ENCODE measurements at regions not wholly inside any gene's neighbourhood (a gene's known extent, or its start where the extent isn't known, plus 50 kb on each side); places are given as distances from the start of the nearest gene placed in this dataset.
A peak's percentile ranks its signal among the peaks of the same experiment; 100 is the strongest.

DNA sequence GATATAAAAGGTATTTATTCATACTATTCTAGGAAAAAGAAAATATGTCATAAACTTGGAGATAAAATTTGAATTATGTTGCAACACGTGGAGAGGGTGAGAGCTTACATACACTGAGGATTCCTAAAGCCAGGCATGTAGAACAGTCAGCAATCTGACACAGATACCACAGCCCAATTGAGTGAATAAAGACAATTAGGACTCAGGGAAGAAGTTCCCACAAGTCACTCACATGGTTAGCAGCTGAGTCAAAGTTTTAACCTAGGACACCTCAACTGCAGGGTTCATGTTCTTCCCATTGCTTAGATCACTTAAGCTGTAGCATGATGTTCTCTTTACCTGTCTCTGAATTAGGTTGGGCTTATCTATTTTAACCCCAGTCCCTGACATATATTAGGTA, 189.5 kb downstream of the CMPK2 start:
- Histone ChIP-seq H3K4me1 (ENCODE audit: control insufficient read depth in 3 of 3, insufficient read depth in 3 of 3, low read length in 3 of 3) (peaks cover 0 to 2% (median 0%) of the 10 kb centered on the region in 3 donors), H3K4me3 (ENCODE audit: low read length in 3 of 3) (no peak overlapping the region), H3K9ac (ENCODE audit: low read depth in 1 of 3, low read length in 3 of 3) (no peak overlapping the region), H3K36me3 (ENCODE audit: control insufficient read depth in 3 of 3, insufficient read depth in 3 of 3, low read length in 3 of 3) (no peaks in the 10 kb centered on the region), H3K27ac (ENCODE audit: low read depth, low read length) (no peak overlapping the region), H3K9me3 (ENCODE audit: control insufficient read depth in 3 of 3, low read length in 3 of 3) (no peaks in the 10 kb centered on the region), H3K27me3 (ENCODE audit: control insufficient read depth in 3 of 3, insufficient read depth in 3 of 3, low read length in 3 of 3) (no peaks in the 10 kb centered on the region)

DNA sequence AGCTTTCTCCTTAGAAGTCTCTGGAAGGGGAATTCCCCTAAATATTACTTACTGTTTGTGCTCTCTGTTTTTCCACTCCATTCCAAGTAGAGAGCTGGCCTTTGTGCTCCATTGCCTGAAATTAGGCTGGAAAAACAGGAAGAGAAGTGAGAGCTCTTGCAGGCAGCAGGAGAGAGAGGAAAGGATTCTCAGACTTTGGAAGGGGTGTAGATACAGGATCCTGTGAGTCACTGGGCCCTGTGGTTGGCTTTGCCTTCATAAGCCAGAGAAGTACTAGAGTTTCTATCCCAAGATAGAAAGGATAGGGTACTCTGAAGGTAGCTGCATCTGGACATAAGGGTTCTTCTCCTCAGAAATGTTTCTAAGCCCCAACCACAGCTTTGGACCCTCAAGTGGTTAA, 188.9 kb downstream of the CMPK2 start:
- H3K27me3 ChIP-seq (ENCODE audit: control insufficient read depth in 3 of 3, insufficient read depth in 3 of 3, low read length in 3 of 3) = no peaks in the 10 kb centered on the region
- no peak overlapping the region for H3K4me3 ChIP-seq (ENCODE audit: low read length in 3 of 3)
- no peak overlapping the region for H3K27ac ChIP-seq (ENCODE audit: low read depth, low read length)
- H3K4me1 ChIP-seq (ENCODE audit: control insufficient read depth in 3 of 3, insufficient read depth in 3 of 3, low read length in 3 of 3) = peaks cover 0 to 2% (median 0%) of the 10 kb centered on the region in 3 donors
- no peaks in the 10 kb centered on the region for H3K9me3 ChIP-seq (ENCODE audit: control insufficient read depth in 3 of 3, low read length in 3 of 3)
- no peaks in the 10 kb centered on the region for H3K36me3 ChIP-seq (ENCODE audit: control insufficient read depth in 3 of 3, insufficient read depth in 3 of 3, low read length in 3 of 3)
- H3K9ac ChIP-seq (ENCODE audit: low read depth in 1 of 3, low read length in 3 of 3) = no peak overlapping the region

DNA sequence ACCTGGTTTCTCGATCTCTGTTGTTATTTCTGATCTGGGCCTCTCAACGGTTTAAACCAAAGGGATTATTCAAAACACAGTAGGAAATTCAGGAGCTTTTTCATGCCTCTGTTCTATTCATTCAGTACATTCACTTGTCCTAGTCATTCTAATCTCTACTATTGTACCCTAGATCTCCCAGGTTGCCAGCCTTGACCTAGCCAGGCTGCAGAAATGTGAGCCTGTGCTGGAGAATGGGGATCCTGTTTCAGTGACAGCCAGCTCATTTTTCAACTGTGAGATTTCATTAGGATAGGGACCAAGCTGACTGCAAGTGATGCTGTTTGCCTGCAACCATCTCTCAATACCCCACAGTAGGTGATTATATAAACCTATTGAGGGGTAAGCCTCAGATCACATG, 186.2 kb downstream of the CMPK2 start:
- H3K9me3 ChIP-seq (ENCODE audit: control insufficient read depth in 3 of 3, low read length in 3 of 3) = no peaks in the 10 kb centered on the region
- no peak overlapping the region for H3K4me3 ChIP-seq (ENCODE audit: low read length in 3 of 3)
- H3K36me3 ChIP-seq (ENCODE audit: control insufficient read depth in 3 of 3, insufficient read depth in 3 of 3, low read length in 3 of 3) = no peaks in the 10 kb centered on the region
- no peaks in the 10 kb centered on the region for H3K27me3 ChIP-seq (ENCODE audit: control insufficient read depth in 3 of 3, insufficient read depth in 3 of 3, low read length in 3 of 3)
- H3K27ac ChIP-seq (ENCODE audit: low read depth, low read length) = no peak overlapping the region
- no peak overlapping the region for H3K9ac ChIP-seq (ENCODE audit: low read depth in 1 of 3, low read length in 3 of 3)
- peaks cover 0 to 2% (median 0%) of the 10 kb centered on the region in 3 donors for H3K4me1 ChIP-seq (ENCODE audit: control insufficient read depth in 3 of 3, insufficient read depth in 3 of 3, low read length in 3 of 3)

DNA sequence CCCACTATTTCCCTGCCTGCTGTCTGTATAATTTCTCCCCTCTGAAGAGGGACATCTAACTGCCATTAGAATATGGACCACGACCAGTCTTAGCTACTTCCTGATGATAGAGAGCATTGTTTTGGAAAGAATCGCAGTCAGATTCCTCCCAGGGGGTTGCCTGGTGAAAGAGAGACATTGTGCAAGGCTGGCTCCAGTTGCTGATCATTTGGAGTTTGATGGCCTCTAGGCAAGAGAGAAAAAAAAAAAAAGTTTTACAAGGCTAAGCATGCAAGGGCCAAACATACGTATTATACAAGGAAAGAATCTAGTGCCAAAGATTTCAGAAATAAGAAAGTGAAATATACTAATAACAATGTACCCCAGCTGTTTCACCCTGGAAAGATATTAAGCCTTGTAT, 182.2 kb downstream of the CMPK2 start:
- Histone ChIP-seq H3K4me3 (ENCODE audit: low read length in 3 of 3) (no peak overlapping the region), H3K4me1 (ENCODE audit: control insufficient read depth in 3 of 3, insufficient read depth in 3 of 3, low read length in 3 of 3) (peaks cover 0 to 2% (median 0%) of the 10 kb centered on the region in 3 donors), H3K36me3 (ENCODE audit: control insufficient read depth in 3 of 3, insufficient read depth in 3 of 3, low read length in 3 of 3) (no peaks in the 10 kb centered on the region), H3K9me3 (ENCODE audit: control insufficient read depth in 3 of 3, low read length in 3 of 3) (no peaks in the 10 kb centered on the region), H3K9ac (ENCODE audit: low read depth in 1 of 3, low read length in 3 of 3) (no peak overlapping the region), H3K27ac (ENCODE audit: low read depth, low read length) (no peak overlapping the region), H3K27me3 (ENCODE audit: control insufficient read depth in 3 of 3, insufficient read depth in 3 of 3, low read length in 3 of 3) (no peaks in the 10 kb centered on the region)

DNA sequence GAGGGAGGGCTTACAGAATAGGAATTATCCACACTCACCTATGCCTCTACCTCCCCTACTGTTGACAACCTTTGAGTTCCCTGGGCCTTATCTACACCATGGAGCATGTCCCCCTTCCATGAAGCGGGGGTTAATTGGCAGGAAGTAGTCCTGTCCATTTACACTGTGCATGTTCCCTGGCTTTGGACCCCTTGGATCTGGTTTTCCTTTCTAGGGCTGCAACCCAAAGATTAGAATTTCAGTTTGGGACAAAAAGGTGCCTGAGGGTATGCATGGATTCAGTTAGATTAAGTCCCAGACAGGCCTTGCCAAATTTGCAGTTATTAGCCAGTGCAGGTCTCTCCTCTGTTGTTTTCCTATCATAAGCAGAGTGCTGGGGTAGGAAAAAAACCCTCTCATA, 180.3 kb downstream of the CMPK2 start:
- Histone ChIP-seq H3K27me3 (ENCODE audit: control insufficient read depth in 3 of 3, insufficient read depth in 3 of 3, low read length in 3 of 3) (no peaks in the 10 kb centered on the region), H3K27ac (ENCODE audit: low read depth, low read length) (no peak overlapping the region), H3K4me1 (ENCODE audit: control insufficient read depth in 3 of 3, insufficient read depth in 3 of 3, low read length in 3 of 3) (no peaks in the 10 kb centered on the region), H3K4me3 (ENCODE audit: low read length in 3 of 3) (no peak overlapping the region), H3K9me3 (ENCODE audit: control insufficient read depth in 3 of 3, low read length in 3 of 3) (no peaks in the 10 kb centered on the region), H3K9ac (ENCODE audit: low read depth in 1 of 3, low read length in 3 of 3) (no peak overlapping the region), H3K36me3 (ENCODE audit: control insufficient read depth in 3 of 3, insufficient read depth in 3 of 3, low read length in 3 of 3) (no peaks in the 10 kb centered on the region)

GRCh38 chr2:6692056-6692455, 173.7 kb downstream of the CMPK2 start:
- H3K27ac ChIP-seq (ENCODE audit: low read depth, low read length) = peak overlapping the region; percentile 79

GRCh38 chr2:6692819-6693218, 172.9 kb downstream of the CMPK2 start:
- no peaks in the 10 kb centered on the region for H3K27me3 ChIP-seq (ENCODE audit: control insufficient read depth in 3 of 3, insufficient read depth in 3 of 3, low read length in 3 of 3)
- no peak overlapping the region for H3K4me3 ChIP-seq (ENCODE audit: low read length in 3 of 3)
- peaks cover 0 to 18% (median 15%) of the 10 kb centered on the region in 3 donors for H3K4me1 ChIP-seq (ENCODE audit: control insufficient read depth in 3 of 3, insufficient read depth in 3 of 3, low read length in 3 of 3)
- no peak overlapping the region for H3K9ac ChIP-seq (ENCODE audit: low read depth in 1 of 3, low read length in 3 of 3)
- no peaks in the 10 kb centered on the region for H3K9me3 ChIP-seq (ENCODE audit: control insufficient read depth in 3 of 3, low read length in 3 of 3)
- H3K36me3 ChIP-seq (ENCODE audit: control insufficient read depth in 3 of 3, insufficient read depth in 3 of 3, low read length in 3 of 3) = no peaks in the 10 kb centered on the region
- peak overlapping the region; percentile 79 for H3K27ac ChIP-seq (ENCODE audit: low read depth, low read length)

More at GRCh38 chr2:6692056-6692455, 173.7 kb downstream of the CMPK2 start:
- Histone ChIP-seq H3K36me3 (ENCODE audit: control insufficient read depth in 3 of 3, insufficient read depth in 3 of 3, low read length in 3 of 3) (no peaks in the 10 kb centered on the region), H3K4me3 (ENCODE audit: low read length in 3 of 3) (no peak overlapping the region), H3K9me3 (ENCODE audit: control insufficient read depth in 3 of 3, low read length in 3 of 3) (no peaks in the 10 kb centered on the region), H3K4me1 (ENCODE audit: control insufficient read depth in 3 of 3, insufficient read depth in 3 of 3, low read length in 3 of 3) (peaks cover 0 to 18% (median 15%) of the 10 kb centered on the region in 3 donors), H3K27me3 (ENCODE audit: control insufficient read depth in 3 of 3, insufficient read depth in 3 of 3, low read length in 3 of 3) (no peaks in the 10 kb centered on the region), H3K9ac (ENCODE audit: low read depth in 1 of 3, low read length in 3 of 3) (no peak overlapping the region)

- H3K4me3 ChIP-seq (ENCODE audit: low read length in 3 of 3) = no peak overlapping the region
- peak overlapping the region; percentile 79 for H3K27ac ChIP-seq (ENCODE audit: low read depth, low read length)
- no peaks in the 10 kb centered on the region for H3K9me3 ChIP-seq (ENCODE audit: control insufficient read depth in 3 of 3, low read length in 3 of 3)
- peaks cover 0 to 18% (median 15%) of the 10 kb centered on the region in 3 donors for H3K4me1 ChIP-seq (ENCODE audit: control insufficient read depth in 3 of 3, insufficient read depth in 3 of 3, low read length in 3 of 3)
- H3K9ac ChIP-seq (ENCODE audit: low read depth in 1 of 3, low read length in 3 of 3) = peak overlapping the region in 1 of 3 donors; percentile 26
- no peaks in the 10 kb centered on the region for H3K36me3 ChIP-seq (ENCODE audit: control insufficient read depth in 3 of 3, insufficient read depth in 3 of 3, low read length in 3 of 3)
- H3K27me3 ChIP-seq (ENCODE audit: control insufficient read depth in 3 of 3, insufficient read depth in 3 of 3, low read length in 3 of 3) = no peaks in the 10 kb centered on the region
Observed at GRCh38 chr2:6694555-6694954, 171.2 kb downstream of the CMPK2 start.

GRCh38 chr2:6700335-6700734, 165.4 kb downstream of the CMPK2 start:
- Histone ChIP-seq H3K36me3 (ENCODE audit: control insufficient read depth in 3 of 3, insufficient read depth in 3 of 3, low read length in 3 of 3) (no peaks in the 10 kb centered on the region), H3K27me3 (ENCODE audit: control insufficient read depth in 3 of 3, insufficient read depth in 3 of 3, low read length in 3 of 3) (no peaks in the 10 kb centered on the region), H3K9ac (ENCODE audit: low read depth in 1 of 3, low read length in 3 of 3) (no peak overlapping the region), H3K4me3 (ENCODE audit: low read length in 3 of 3) (no peak overlapping the region), H3K4me1 (ENCODE audit: control insufficient read depth in 3 of 3, insufficient read depth in 3 of 3, low read length in 3 of 3) (no peaks in the 10 kb centered on the region), H3K9me3 (ENCODE audit: control insufficient read depth in 3 of 3, low read length in 3 of 3) (peaks cover 0 to 3% (median 0%) of the 10 kb centered on the region in 3 donors), H3K27ac (ENCODE audit: low read depth, low read length) (no peak overlapping the region)

DNA sequence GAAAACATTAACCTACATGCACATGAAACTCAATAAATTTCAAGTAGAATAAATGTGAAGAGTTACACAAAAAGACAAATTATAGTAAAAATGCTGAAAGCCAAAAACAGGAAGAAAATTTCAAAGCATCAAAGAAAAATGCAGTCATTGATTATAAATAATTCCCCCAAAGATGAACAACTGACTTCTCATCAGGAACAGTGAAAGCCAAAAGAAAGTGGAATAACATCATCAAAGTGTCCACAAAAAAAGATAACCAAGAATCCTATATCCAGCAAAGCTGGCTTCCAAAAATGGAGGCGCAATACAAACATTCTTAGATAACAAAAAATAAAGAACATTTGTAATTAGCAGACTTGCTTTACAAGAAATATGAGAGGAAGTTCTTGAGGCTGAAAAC, 161.6 kb downstream of the CMPK2 start:
- Histone ChIP-seq H3K27ac (ENCODE audit: low read depth, low read length) (no peak overlapping the region), H3K36me3 (ENCODE audit: control insufficient read depth in 3 of 3, insufficient read depth in 3 of 3, low read length in 3 of 3) (no peaks in the 10 kb centered on the region), H3K9ac (ENCODE audit: low read depth in 1 of 3, low read length in 3 of 3) (no peak overlapping the region), H3K4me3 (ENCODE audit: low read length in 3 of 3) (no peak overlapping the region), H3K27me3 (ENCODE audit: control insufficient read depth in 3 of 3, insufficient read depth in 3 of 3, low read length in 3 of 3) (no peaks in the 10 kb centered on the region), H3K9me3 (ENCODE audit: control insufficient read depth in 3 of 3, low read length in 3 of 3) (peaks cover 0 to 3% (median 0%) of the 10 kb centered on the region in 3 donors), H3K4me1 (ENCODE audit: control insufficient read depth in 3 of 3, insufficient read depth in 3 of 3, low read length in 3 of 3) (no peaks in the 10 kb centered on the region)

GRCh38 chr2:6721395-6721794, 144.3 kb downstream of the CMPK2 start:
- H3K27ac ChIP-seq (ENCODE audit: low read depth, low read length) = no peak overlapping the region
- H3K27me3 ChIP-seq (ENCODE audit: control insufficient read depth in 3 of 3, insufficient read depth in 3 of 3, low read length in 3 of 3) = no peaks in the 10 kb centered on the region
- H3K4me3 ChIP-seq (ENCODE audit: low read length in 3 of 3) = no peak overlapping the region
- H3K36me3 ChIP-seq (ENCODE audit: control insufficient read depth in 3 of 3, insufficient read depth in 3 of 3, low read length in 3 of 3) = no peaks in the 10 kb centered on the region
- no peaks in the 10 kb centered on the region for H3K4me1 ChIP-seq (ENCODE audit: control insufficient read depth in 3 of 3, insufficient read depth in 3 of 3, low read length in 3 of 3)
- no peak overlapping the region for H3K9ac ChIP-seq (ENCODE audit: low read depth in 1 of 3, low read length in 3 of 3)
- H3K9me3 ChIP-seq (ENCODE audit: control insufficient read depth in 3 of 3, low read length in 3 of 3) = no peaks in the 10 kb centered on the region

All from skeletal muscle tissue (tissue), 3 donors.